ENCODE measurements at regions not wholly inside any gene's neighbourhood (a gene's known extent, or its start where the extent isn't known, plus 50 kb on each side); places are given as distances from the start of the nearest gene placed in this dataset.

- TF ChIP-seq, protein P1, sequence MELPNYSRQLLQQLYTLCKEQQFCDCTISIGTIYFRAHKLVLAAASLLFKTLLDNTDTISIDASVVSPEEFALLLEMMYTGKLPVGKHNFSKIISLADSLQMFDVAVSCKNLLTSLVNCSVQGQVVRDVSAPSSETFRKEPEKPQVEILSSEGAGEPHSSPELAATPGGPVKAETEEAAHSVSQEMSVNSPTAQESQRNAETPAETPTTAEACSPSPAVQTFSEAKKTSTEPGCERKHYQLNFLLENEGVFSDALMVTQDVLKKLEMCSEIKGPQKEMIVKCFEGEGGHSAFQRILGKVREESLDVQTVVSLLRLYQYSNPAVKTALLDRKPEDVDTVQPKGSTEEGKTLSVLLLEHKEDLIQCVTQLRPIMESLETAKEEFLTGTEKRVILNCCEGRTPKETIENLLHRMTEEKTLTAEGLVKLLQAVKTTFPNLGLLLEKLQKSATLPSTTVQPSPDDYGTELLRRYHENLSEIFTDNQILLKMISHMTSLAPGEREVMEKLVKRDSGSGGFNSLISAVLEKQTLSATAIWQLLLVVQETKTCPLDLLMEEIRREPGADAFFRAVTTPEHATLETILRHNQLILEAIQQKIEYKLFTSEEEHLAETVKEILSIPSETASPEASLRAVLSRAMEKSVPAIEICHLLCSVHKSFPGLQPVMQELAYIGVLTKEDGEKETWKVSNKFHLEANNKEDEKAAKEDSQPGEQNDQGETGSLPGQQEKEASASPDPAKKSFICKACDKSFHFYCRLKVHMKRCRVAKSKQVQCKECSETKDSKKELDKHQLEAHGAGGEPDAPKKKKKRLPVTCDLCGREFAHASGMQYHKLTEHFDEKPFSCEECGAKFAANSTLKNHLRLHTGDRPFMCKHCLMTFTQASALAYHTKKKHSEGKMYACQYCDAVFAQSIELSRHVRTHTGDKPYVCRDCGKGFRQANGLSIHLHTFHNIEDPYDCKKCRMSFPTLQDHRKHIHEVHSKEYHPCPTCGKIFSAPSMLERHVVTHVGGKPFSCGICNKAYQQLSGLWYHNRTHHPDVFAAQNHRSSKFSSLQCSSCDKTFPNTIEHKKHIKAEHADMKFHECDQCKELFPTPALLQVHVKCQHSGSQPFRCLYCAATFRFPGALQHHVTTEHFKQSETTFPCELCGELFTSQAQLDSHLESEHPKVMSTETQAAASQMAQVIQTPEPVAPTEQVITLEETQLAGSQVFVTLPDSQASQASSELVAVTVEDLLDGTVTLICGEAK (IDR thresholded peaks at IDR 0.05) = no peak
- TF ChIP-seq, protein P1 (CRISPR knock-in tag; IDR thresholded peaks at IDR 0.05) = no peak
- TF ChIP-seq, protein P2, sequence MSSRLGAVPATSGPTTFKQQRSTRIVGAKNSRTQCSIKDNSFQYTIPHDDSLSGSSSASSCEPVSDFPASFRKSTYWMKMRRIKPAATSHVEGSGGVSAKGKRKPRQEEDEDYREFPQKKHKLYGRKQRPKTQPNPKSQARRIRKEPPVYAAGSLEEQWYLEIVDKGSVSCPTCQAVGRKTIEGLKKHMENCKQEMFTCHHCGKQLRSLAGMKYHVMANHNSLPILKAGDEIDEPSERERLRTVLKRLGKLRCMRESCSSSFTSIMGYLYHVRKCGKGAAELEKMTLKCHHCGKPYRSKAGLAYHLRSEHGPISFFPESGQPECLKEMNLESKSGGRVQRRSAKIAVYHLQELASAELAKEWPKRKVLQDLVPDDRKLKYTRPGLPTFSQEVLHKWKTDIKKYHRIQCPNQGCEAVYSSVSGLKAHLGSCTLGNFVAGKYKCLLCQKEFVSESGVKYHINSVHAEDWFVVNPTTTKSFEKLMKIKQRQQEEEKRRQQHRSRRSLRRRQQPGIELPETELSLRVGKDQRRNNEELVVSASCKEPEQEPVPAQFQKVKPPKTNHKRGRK (CRISPR knock-in tag; IDR thresholded peaks at IDR 0.05) = no peak
- TF ChIP-seq ZSCAN9 (CRISPR knock-in tag; IDR thresholded peaks at IDR 0.05; ENCODE audit: borderline replicate concordance) (no peak), ZNF382 (CRISPR knock-in tag; IDR thresholded peaks at IDR 0.05; ENCODE audit: borderline replicate concordance) (no peak), POLR2AphosphoS5 (IDR thresholded peaks at IDR 0.05; ENCODE audit: low read depth, low read length) (no peak), EZH2 (conservative IDR thresholded peaks at IDR 0.05; ENCODE audit: low read depth, low read length) (no peak), DZIP1 (CRISPR knock-in tag; IDR thresholded peaks at IDR 0.05) (no peak)
- TF ChIP-seq, protein P3, sequence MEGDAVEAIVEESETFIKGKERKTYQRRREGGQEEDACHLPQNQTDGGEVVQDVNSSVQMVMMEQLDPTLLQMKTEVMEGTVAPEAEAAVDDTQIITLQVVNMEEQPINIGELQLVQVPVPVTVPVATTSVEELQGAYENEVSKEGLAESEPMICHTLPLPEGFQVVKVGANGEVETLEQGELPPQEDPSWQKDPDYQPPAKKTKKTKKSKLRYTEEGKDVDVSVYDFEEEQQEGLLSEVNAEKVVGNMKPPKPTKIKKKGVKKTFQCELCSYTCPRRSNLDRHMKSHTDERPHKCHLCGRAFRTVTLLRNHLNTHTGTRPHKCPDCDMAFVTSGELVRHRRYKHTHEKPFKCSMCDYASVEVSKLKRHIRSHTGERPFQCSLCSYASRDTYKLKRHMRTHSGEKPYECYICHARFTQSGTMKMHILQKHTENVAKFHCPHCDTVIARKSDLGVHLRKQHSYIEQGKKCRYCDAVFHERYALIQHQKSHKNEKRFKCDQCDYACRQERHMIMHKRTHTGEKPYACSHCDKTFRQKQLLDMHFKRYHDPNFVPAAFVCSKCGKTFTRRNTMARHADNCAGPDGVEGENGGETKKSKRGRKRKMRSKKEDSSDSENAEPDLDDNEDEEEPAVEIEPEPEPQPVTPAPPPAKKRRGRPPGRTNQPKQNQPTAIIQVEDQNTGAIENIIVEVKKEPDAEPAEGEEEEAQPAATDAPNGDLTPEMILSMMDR (CRISPR knock-in tag; IDR thresholded peaks at IDR 0.05) = no peak
Observed at GRCh38 chr4:60581919-60582536, 618.1 kb upstream of the ADGRL3 start.
